Neural cell (in vitro differentiated cells): ENCODE measurements at regions not wholly inside any gene's neighbourhood (a gene's known extent, or its start where the extent isn't known, plus 50 kb on each side); places are given as distances from the start of the nearest gene placed in this dataset.
"Not testable (repeated sequence)": the region's sequence is repeated elsewhere in the genome, so short reads cannot be mapped to it uniquely, and the experiment has no call there.

Experiments used
- H2AFZ ChIP-seq: fragments of 200-600, 300-800 bp; sonication (generic), shearing (Covaris generic); 2 replicates; pipeline ENCODE4 v1.6.0; 2014; ENCODE audit warnings: low read depth, mild to moderate bottlenecking, antibody characterized with exemption, low read length, moderate library complexity
- H3F3A ChIP-seq: fragments of 200-600 bp; shearing (Covaris generic); 2 replicates; pipeline ENCODE4 v1.6.1; 2016; ENCODE audit warnings: mild to moderate bottlenecking, moderate library complexity, mixed read lengths, antibody characterized with exemption, low read length; ENCODE audit not compliant: insufficient read depth, poor library complexity, severe bottlenecking
- H3K27ac ChIP-seq: fragments of 200-600, 300-800 bp; sonication (generic), shearing (Covaris generic); 2 replicates; pipeline ENCODE4 v1.5.1; 2014; ENCODE audit warnings: mild to moderate bottlenecking, low read length, moderate library complexity
- H3K27me3 ChIP-seq: fragments of 300-800, 200-600 bp; sonication (generic), shearing (Covaris generic); 2 replicates; pipeline ENCODE4 v1.6.0; 2014; ENCODE audit warnings: mild to moderate bottlenecking, low read depth, low read length, moderate library complexity; ENCODE audit not compliant: insufficient read depth
- H3K36me3 ChIP-seq: fragments of 300-800, 200-600 bp; sonication (generic), shearing (Covaris generic); 2 replicates; pipeline ENCODE4 v1.5.1; 2014; ENCODE audit warnings: mild to moderate bottlenecking, antibody characterized with exemption, low read length, moderate library complexity; ENCODE audit not compliant: insufficient read depth
- H3K4me2 ChIP-seq: fragments of 300-800, 200-600 bp; sonication (generic), shearing (Covaris generic); 2 replicates; pipeline ENCODE4 v1.6.0; 2014; ENCODE audit warnings: mild to moderate bottlenecking, low read length
- H3K4me3 ChIP-seq: fragments of 300-800, 200-600 bp; sonication (generic), shearing (Covaris generic); 2 replicates; pipeline ENCODE4 v1.5.1; 2014; ENCODE audit warnings: mild to moderate bottlenecking, low read length, moderate library complexity
- H3K79me2 ChIP-seq: fragments of 200-600 bp; shearing (Covaris generic); replicated peaks from 2 replicates; pipeline ENCODE4 v1.6.0; 2014; ENCODE audit warnings: mild to moderate bottlenecking, low read length, moderate library complexity; ENCODE audit not compliant: insufficient read depth
- H3K9ac ChIP-seq: fragments of 300-800, 200-600 bp; sonication (generic), shearing (Covaris generic); 2 replicates; pipeline ENCODE4 v1.6.1; 2016; ENCODE audit warnings: mild to moderate bottlenecking, low read length, mixed read lengths
- H3K9me2 ChIP-seq: fragments of 200-600 bp; shearing (Covaris generic); 2 replicates; pipeline ENCODE4 v1.6.1; 2016; ENCODE audit warnings: mild to moderate bottlenecking, low read length, mixed read lengths; ENCODE audit not compliant: insufficient read depth
- H3K9me3 ChIP-seq: fragments of 200-600, 300-800 bp; sonication (generic), shearing (Covaris generic); 2 replicates; pipeline ENCODE4 v1.6.1; 2016; ENCODE audit warnings: mild to moderate bottlenecking, mixed run types, low read length, moderate library complexity, mixed read lengths
- H4K20me1 ChIP-seq: fragments of 200-600 bp; shearing (Covaris generic); 2 replicates; pipeline ENCODE4 v1.6.1; 2016; ENCODE audit warnings: mild to moderate bottlenecking, mixed run types; ENCODE audit not compliant: insufficient read depth
- EP300 ChIP-seq: fragments of 450-650 bp; conservative IDR thresholded peaks from 2 replicates; pipeline ENCODE4 v1.6.1; 2014; ENCODE audit warnings: antibody characterized with exemption, mild to moderate bottlenecking, moderate library complexity; ENCODE audit not compliant: poor library complexity, severe bottlenecking
- EZH2 ChIP-seq: fragments of 200-600, 300-800 bp; shearing (Covaris generic), sonication (generic); IDR thresholded peaks from 2 replicates; pipeline ENCODE4 v1.6.1; 2014; ENCODE audit warnings: antibody characterized with exemption, low read length, borderline replicate concordance, mild to moderate bottlenecking; ENCODE audit not compliant: insufficient read depth, poor library complexity, severe bottlenecking
- MXI1 ChIP-seq: fragments of 450-650 bp; conservative IDR thresholded peaks from 2 replicates; pipeline ENCODE4 v1.6.1; 2014; ENCODE audit warnings: antibody characterized with exemption, mild to moderate bottlenecking; ENCODE audit not compliant: poor library complexity, severe bottlenecking
- POLR2AphosphoS5 ChIP-seq: IDR thresholded peaks from 2 replicates; pipeline ENCODE4 v1.6.1; 2012
- RAD21 ChIP-seq: fragments of 450-650 bp; conservative IDR thresholded peaks from 2 replicates; pipeline ENCODE4 v1.6.1; 2014; ENCODE audit warnings: antibody characterized with exemption, mild to moderate bottlenecking, moderate library complexity
- SMC3 ChIP-seq: fragments of 450-650 bp; conservative IDR thresholded peaks from 2 replicates; pipeline ENCODE4 v1.6.1; 2014; ENCODE audit warnings: antibody characterized with exemption, mild to moderate bottlenecking, moderate library complexity; ENCODE audit not compliant: poor library complexity
- TAF1 ChIP-seq: IDR thresholded peaks from 2 replicates; pipeline ENCODE4 v1.6.1; 2012; ENCODE audit warnings: low read depth
- TF ChIP-seq, protein P1 (sequence below): IDR thresholded peaks from 2 replicates; pipeline ENCODE4 v1.6.1; 2012; ENCODE audit warnings: borderline replicate concordance
- TF ChIP-seq, protein P2 (sequence below): fragments of 450-650 bp; IDR thresholded peaks from 2 replicates; pipeline ENCODE4 v1.5.1; 2014; ENCODE audit warnings: antibody characterized with exemption, mild to moderate bottlenecking, moderate library complexity; ENCODE audit not compliant: poor library complexity, severe bottlenecking

DNA sequence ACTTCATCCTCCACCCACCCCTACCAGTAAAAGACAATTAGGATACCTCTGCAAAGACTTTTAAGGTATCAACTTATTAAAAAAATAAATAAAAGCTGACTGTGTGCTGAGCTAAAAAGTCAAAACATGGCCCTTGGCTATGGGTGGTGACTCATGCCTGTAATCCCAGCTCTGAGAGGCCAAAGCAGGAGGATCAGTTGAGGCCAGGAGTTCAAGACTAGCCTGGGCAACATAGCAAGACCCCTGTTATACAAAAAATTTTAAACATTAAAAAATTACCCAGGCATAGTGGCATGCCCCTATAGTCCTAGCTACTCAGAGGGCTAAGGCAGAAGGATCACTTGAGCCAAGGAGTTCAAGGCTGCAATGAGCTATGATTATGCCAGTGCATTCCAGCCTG, 110.8 kb upstream of the FOXN2 start:
- H2AFZ ChIP-seq: no peak overlapping the region
- no peaks in the 10 kb centered on the region for H3K9me2 ChIP-seq
- no peak overlapping the region for H3K9ac ChIP-seq
- H3K79me2 ChIP-seq: no peaks in the 10 kb centered on the region
- no peaks in the 10 kb centered on the region for H3F3A ChIP-seq
- no peak overlapping the region for H3K4me3 ChIP-seq
- H3K27me3 ChIP-seq: no peaks in the 10 kb centered on the region
- H3K9me3 ChIP-seq: no peaks in the 10 kb centered on the region
- H3K4me2 ChIP-seq: no peak overlapping the region
- H3K27ac ChIP-seq: no peak overlapping the region
- no peaks in the 10 kb centered on the region for H3K36me3 ChIP-seq
- TF ChIP-seq RAD21: no peak
- no peaks in the 10 kb centered on the region for H4K20me1 ChIP-seq

DNA sequence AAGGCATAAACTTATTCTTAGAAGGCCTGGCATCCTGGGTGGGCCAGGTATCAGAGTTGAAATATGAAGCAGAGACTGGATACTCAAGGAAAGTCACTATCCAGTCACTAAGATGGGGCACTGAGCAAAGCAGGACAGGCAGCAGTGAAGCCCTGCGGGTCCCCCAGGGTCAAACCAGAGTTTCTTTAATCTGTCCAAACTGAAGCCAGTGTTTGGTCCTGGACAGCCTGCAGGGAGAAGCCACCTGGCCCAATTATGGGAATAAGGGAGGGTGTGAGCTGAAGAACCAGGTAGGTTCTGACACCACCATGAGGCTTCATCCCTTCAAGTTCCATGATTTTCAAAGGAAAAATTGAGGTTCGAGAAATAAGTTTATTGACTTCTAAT, 109.7 kb upstream of the FOXN2 start:
- no peak overlapping the region for H3K27ac ChIP-seq
- no peak overlapping the region for H3K4me3 ChIP-seq
- H3K9ac ChIP-seq: no peak overlapping the region

DNA sequence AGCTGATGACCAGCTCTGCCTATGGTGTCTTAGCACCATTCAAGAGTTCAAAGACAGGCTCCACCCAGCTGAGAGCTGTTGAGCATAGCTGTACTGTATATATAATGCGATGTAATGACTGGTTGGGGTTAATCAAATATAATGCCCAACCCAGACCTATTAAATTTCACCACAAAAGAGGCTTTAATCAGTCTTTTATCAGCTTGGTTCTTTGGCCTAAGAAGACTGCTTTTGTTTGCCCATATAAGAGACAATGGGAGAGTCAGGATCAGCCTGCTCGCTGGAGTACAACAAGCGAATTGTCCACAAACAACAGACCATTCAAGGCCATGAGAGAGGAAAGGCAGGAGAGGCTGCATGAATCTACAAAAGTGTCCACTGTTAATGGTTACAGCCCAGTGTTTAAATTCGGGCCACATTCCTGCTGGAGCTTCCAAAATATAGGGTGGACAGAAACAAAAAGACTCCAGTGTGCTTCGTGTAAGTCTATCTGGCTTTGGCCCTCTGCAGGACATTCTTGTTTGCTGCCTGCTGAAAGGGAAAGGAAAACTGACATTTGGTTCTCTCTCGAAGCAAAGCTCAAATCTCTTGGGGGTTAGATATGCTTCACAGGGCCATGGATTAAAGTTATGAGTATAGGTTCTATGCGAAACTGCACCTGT, 109.2 kb upstream of the FOXN2 start:
- H3K27me3 ChIP-seq: no peaks in the 10 kb centered on the region
- H3K4me3 ChIP-seq: no peak overlapping the region
- H3K36me3 ChIP-seq: no peaks in the 10 kb centered on the region
- no peaks in the 10 kb centered on the region for H4K20me1 ChIP-seq
- H3K79me2 ChIP-seq: no peaks in the 10 kb centered on the region
- H3K4me2 ChIP-seq: no peak overlapping the region
- H3K9me3 ChIP-seq: no peaks in the 10 kb centered on the region
- no peak overlapping the region for H3K27ac ChIP-seq
- TF ChIP-seq MXI1: no peak
- TF ChIP-seq SMC3: no peak
- no peak for TF ChIP-seq TAF1
- TF ChIP-seq EZH2: no peak
- TF ChIP-seq RAD21: no peak
- TF ChIP-seq EP300: no peak
- TF ChIP-seq, protein P1, sequence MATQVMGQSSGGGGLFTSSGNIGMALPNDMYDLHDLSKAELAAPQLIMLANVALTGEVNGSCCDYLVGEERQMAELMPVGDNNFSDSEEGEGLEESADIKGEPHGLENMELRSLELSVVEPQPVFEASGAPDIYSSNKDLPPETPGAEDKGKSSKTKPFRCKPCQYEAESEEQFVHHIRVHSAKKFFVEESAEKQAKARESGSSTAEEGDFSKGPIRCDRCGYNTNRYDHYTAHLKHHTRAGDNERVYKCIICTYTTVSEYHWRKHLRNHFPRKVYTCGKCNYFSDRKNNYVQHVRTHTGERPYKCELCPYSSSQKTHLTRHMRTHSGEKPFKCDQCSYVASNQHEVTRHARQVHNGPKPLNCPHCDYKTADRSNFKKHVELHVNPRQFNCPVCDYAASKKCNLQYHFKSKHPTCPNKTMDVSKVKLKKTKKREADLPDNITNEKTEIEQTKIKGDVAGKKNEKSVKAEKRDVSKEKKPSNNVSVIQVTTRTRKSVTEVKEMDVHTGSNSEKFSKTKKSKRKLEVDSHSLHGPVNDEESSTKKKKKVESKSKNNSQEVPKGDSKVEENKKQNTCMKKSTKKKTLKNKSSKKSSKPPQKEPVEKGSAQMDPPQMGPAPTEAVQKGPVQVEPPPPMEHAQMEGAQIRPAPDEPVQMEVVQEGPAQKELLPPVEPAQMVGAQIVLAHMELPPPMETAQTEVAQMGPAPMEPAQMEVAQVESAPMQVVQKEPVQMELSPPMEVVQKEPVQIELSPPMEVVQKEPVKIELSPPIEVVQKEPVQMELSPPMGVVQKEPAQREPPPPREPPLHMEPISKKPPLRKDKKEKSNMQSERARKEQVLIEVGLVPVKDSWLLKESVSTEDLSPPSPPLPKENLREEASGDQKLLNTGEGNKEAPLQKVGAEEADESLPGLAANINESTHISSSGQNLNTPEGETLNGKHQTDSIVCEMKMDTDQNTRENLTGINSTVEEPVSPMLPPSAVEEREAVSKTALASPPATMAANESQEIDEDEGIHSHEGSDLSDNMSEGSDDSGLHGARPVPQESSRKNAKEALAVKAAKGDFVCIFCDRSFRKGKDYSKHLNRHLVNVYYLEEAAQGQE: no peak
- TF ChIP-seq, protein P2, sequence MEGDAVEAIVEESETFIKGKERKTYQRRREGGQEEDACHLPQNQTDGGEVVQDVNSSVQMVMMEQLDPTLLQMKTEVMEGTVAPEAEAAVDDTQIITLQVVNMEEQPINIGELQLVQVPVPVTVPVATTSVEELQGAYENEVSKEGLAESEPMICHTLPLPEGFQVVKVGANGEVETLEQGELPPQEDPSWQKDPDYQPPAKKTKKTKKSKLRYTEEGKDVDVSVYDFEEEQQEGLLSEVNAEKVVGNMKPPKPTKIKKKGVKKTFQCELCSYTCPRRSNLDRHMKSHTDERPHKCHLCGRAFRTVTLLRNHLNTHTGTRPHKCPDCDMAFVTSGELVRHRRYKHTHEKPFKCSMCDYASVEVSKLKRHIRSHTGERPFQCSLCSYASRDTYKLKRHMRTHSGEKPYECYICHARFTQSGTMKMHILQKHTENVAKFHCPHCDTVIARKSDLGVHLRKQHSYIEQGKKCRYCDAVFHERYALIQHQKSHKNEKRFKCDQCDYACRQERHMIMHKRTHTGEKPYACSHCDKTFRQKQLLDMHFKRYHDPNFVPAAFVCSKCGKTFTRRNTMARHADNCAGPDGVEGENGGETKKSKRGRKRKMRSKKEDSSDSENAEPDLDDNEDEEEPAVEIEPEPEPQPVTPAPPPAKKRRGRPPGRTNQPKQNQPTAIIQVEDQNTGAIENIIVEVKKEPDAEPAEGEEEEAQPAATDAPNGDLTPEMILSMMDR: no peak
- TF ChIP-seq POLR2AphosphoS5: no peak
- no peak overlapping the region for H2AFZ ChIP-seq
- H3K9ac ChIP-seq: no peak overlapping the region
- no peaks in the 10 kb centered on the region for H3F3A ChIP-seq
- H3K9me2 ChIP-seq: no peaks in the 10 kb centered on the region

More for the DNA sequence above, 109.7 kb upstream of the FOXN2 start:
- no peaks in the 10 kb centered on the region for H3K79me2 ChIP-seq
- no peak overlapping the region for H2AFZ ChIP-seq
- H3K4me2 ChIP-seq: no peak overlapping the region
- H3K9me3 ChIP-seq: no peaks in the 10 kb centered on the region
- TF ChIP-seq POLR2AphosphoS5 (no peak), SMC3 (no peak), EP300 (no peak)
- TF ChIP-seq, protein P2: no peak
- H4K20me1 ChIP-seq: no peaks in the 10 kb centered on the region
- H3K27me3 ChIP-seq: no peaks in the 10 kb centered on the region
- H3F3A ChIP-seq: no peaks in the 10 kb centered on the region
- no peaks in the 10 kb centered on the region for H3K36me3 ChIP-seq
- H3K9me2 ChIP-seq: no peaks in the 10 kb centered on the region

DNA sequence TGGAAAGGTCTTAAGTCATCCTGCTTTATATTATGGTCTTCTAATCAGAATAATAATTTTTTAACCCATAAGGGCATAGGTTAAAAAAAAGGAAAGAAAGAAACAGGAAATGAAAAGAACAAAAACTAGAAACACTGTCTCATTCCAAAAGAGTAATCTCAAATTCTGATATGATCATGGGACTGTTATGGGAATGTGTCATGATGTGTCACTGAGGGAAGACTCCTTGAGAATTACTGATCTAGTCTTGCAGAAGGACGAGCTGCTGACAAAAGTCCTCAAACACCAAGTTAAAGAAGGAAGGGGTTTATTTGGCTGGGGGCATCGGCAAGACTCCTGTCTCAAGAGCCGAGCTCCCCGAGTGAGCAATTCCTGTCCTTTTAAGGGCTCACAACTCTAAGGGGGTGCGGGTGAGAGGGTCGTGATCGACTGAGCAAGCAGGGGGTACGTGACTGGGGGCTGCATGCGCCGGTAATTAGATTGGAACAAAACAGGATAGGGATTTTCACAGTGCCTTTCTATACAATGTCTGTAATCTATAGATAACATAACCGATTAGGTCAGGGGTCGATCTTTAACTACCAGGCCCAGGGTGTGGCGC, 108.3 kb upstream of the FOXN2 start:
- H3K27me3 ChIP-seq, H3K4me2 ChIP-seq, H4K20me1 ChIP-seq, H3K9me3 ChIP-seq, H3K4me3 ChIP-seq, H3K27ac ChIP-seq, H3F3A ChIP-seq, H2AFZ ChIP-seq, H3K36me3 ChIP-seq, H3K79me2 ChIP-seq, H3K9ac ChIP-seq, H3K9me2 ChIP-seq: not testable (repeated sequence)
